Activated CD4-positive, alpha-beta T cell treated with anti-CD3 and anti-CD28 coated beads, Interleukin-2, amount 10 ng/mL, durations not matched to agents 7 days and 5 days (primary cell): ENCODE measurements at regions not wholly inside any gene's neighbourhood (a gene's known extent, or its start where the extent isn't known, plus 50 kb on each side); places are given as distances from the start of the nearest gene placed in this dataset.

Experiments used
- CTCF ChIA-PET: fragments of 350-600 bp; sonication (Branson Sonifier 250); formaldehyde crosslinking; loops from one replicate; lab custom pipeline; 2021; ENCODE audit warnings: antibody characterized with exemption; lab: Charles Lee
- POLR2A ChIA-PET: fragments of 350-600 bp; sonication (Branson Sonifier 250); formaldehyde crosslinking; loops from one replicate; lab custom pipeline; 2021; ENCODE audit warnings: antibody characterized with exemption; lab: Charles Lee
- DNase-seq: peaks from one replicate; pipeline ENCODE4 v3.0.0-alpha.2; 2020
- H3K27ac Mint-ChIP-seq: one replicate; pipeline ENCODE4 v1.8.0; 2021; ENCODE audit warnings: mild to moderate bottlenecking, moderate library complexity, mixed read lengths
- H3K27me3 Mint-ChIP-seq: one replicate; pipeline ENCODE4 v1.8.0; 2021; ENCODE audit warnings: mixed read lengths
- H3K36me3 Mint-ChIP-seq: one replicate; pipeline ENCODE4 v1.8.0; 2021; ENCODE audit warnings: low read depth, mixed read lengths
- H3K4me1 Mint-ChIP-seq: one replicate; pipeline ENCODE4 v1.8.0; 2021; ENCODE audit warnings: mixed read lengths
- H3K4me3 Mint-ChIP-seq: one replicate; pipeline ENCODE4 v1.8.0; 2021; ENCODE audit warnings: mild to moderate bottlenecking, moderate library complexity, mixed read lengths
- H3K9me3 Mint-ChIP-seq: one replicate; pipeline ENCODE4 v1.8.0; 2021; ENCODE audit warnings: mixed read lengths

DNA sequence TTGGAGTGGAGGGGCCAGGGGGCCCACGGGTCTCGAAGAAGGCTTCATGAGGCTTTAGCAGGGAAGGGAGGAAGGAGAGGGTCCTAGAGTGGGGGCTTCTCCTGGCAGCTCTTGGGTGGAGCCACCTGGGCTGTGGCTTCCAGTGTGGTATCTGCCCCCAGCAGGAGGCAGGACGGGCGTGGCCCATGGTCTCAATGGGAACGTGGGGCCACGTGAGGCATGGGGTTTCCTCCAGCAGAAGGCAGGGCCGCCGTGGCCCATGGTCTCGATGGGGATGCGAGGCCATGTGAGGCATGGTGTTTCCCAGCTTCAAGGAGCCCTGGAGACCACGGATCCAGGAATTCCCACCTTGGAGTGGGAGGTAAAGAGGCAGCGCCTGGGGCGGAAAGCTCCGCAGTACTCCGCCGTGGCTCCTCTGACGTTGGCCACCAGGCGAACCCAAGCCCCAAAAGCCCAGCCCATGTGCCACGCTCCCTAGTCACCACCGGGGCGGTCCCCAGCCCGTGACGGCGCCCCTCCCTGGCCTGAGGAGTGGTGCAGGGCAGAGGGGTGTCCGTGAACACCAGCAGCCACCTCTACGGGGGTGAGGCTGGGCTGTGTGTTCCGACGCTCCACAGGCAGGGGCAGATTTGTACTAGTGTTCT is 62.0 kb upstream of the GATA5 start:
- Mint-ChIP-seq H3K36me3 (no peaks in the 10 kb centered on the region), H3K4me1 (no peaks in the 10 kb centered on the region), H3K27ac (no peak overlapping the region), H3K9me3 (no peaks in the 10 kb centered on the region), H3K4me3 (no peak overlapping the region), H3K27me3 (no peaks in the 10 kb centered on the region)
- ChIA-PET CTCF (no interaction called here), POLR2A (no interaction called here)
- DNase-seq, result no peak

GRCh38 chr20:62539198-62540045 is 63.6 kb upstream of the GATA5 start:
- Mint-ChIP-seq H3K4me1 (no peaks in the 10 kb centered on the region), H3K4me3 (no peak overlapping the region), H3K9me3 (no peaks in the 10 kb centered on the region), H3K27ac (no peak overlapping the region), H3K27me3 (no peaks in the 10 kb centered on the region), H3K36me3 (no peaks in the 10 kb centered on the region)
- no peak for DNase-seq
- ChIA-PET CTCF (no interaction called here), POLR2A (no interaction called here)

DNA sequence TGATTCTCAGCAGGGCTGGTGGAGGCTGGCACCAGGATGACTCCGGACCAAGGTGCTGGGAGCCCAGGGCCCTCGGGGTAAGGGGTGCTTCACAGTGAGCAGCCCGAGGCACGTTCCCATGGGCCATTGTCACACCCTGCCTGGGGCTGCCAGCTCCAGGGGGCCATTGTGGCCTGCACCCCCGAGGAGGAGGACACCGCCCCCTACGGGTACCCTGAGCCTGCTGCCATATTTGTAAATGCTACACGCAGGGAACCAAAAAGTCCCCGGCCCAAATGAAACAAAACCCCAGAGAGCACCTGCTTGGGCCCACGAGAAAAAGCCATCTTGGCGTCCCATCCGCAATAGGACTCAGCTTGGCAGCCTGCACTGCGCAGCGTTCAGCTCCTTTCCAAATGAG is 64.7 kb upstream of the GATA5 start:
- Mint-ChIP-seq H3K36me3 (no peaks in the 10 kb centered on the region), H3K9me3 (no peaks in the 10 kb centered on the region), H3K27me3 (no peaks in the 10 kb centered on the region), H3K4me1 (no peaks in the 10 kb centered on the region), H3K27ac (no peak overlapping the region), H3K4me3 (no peak overlapping the region)
- CTCF ChIA-PET, result no interaction called here
- DNase-seq, result no peak
- POLR2A ChIA-PET, result no interaction called here

- ChIA-PET CTCF (no interaction called here), POLR2A (no interaction called here)
- no peaks in the 10 kb centered on the region for H3K36me3 Mint-ChIP-seq
- no peaks in the 10 kb centered on the region for H3K27me3 Mint-ChIP-seq
- H3K27ac Mint-ChIP-seq, result no peak overlapping the region
- no peak overlapping the region for H3K4me3 Mint-ChIP-seq
- no peaks in the 10 kb centered on the region for H3K4me1 Mint-ChIP-seq
- no peak for DNase-seq
- no peaks in the 10 kb centered on the region for H3K9me3 Mint-ChIP-seq
These were observed 67.1 kb upstream of the GATA5 start for GRCh38 chr20:62542862-62543261.

DNA sequence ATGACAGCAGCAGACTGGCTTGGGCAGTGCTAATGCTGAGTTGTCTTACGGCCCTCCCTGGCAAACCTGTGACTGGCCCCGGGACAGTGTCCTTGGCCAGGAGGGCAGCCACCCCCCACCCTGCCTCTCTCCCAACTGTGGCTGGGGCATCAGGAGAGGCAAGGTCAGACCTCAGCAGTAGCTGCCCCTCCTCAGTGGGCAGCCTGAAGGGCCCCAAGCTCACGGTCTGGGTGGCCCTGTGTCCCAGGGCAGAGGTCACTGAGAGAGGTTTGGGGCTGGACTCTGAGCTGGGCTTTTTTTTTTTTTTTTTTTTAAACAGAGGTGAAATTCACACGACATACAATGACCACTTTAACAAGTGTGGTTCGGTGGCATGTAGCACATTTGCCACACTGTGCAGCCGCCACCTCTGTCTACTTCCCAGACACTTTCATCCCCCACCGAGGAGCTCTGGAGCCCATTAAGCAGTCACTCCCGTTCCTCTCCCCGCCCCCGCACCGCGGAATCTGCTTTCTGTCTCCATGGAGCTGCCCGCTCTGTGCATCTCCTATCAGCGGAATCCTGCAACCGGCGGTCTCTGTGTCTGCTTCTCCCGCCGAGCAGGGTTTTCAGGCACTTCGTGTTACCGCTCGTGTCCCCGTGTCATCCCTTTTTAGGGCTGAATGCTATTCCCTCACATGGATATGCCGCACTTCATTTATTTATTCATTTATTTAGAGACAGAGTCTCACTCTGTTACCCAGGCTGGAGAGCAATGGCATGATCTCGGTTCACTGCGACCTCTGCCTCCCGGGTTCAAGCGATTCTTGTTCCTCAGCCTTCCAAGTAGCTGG is 67.9 kb upstream of the GATA5 start:
- Mint-ChIP-seq H3K4me1 (no peaks in the 10 kb centered on the region), H3K36me3 (no peaks in the 10 kb centered on the region), H3K4me3 (no peak overlapping the region), H3K27ac (peak overlapping the region; percentile 13), H3K9me3 (no peaks in the 10 kb centered on the region), H3K27me3 (peaks cover 6% of the 10 kb centered on the region)
- DNase-seq, result no peak
- CTCF ChIA-PET, result interaction anchor here (1.0 kb wide), 1 partner anchor 31 kb away, joined by 3 read pairs; no protein-coding TSS in a partner anchor
- POLR2A ChIA-PET, result no interaction called here

DNA sequence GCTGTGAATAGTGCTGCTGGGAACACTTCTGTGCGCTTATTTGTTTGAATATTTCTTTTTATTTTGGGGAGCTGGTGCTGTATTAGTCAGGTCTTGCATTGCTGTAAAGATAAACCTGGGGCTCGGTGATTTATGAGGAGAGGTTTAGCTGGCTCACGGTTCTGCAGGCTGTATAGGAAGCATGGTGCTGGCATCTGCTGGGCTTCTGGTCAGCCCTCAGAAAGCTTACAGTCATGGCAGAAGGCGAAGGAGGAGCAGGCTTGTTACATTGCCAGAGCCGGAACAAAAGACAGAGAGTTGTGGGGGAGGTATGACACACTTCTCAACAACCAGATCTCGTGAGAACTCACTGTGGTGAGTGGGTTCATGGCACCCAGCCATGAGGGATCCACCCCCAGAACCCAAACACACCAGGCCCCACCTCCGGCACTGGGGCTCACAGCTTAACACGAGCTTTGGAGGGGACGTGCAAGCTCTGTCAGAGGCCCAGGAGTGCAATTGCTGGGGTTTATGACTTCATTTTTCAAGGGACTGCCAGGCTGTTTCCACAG is 68.8 kb upstream of the GATA5 start:
- H3K4me3 Mint-ChIP-seq, result no peak overlapping the region
- H3K27ac Mint-ChIP-seq, result no peak overlapping the region
- no peaks in the 10 kb centered on the region for H3K4me1 Mint-ChIP-seq
- CTCF ChIA-PET, result interaction anchor here (1.0 kb wide), 1 partner anchor 30 kb away, joined by 3 read pairs; no protein-coding TSS in a partner anchor
- peaks cover 12% of the 10 kb centered on the region for H3K27me3 Mint-ChIP-seq
- DNase-seq, result no peak
- no peaks in the 10 kb centered on the region for H3K36me3 Mint-ChIP-seq
- no peaks in the 10 kb centered on the region for H3K9me3 Mint-ChIP-seq
- POLR2A ChIA-PET, result no interaction called here

- Mint-ChIP-seq H3K4me3 (no peak overlapping the region), H3K27ac (no peak overlapping the region), H3K36me3 (no peaks in the 10 kb centered on the region), H3K27me3 (peaks cover 13% of the 10 kb centered on the region), H3K4me1 (no peaks in the 10 kb centered on the region), H3K9me3 (no peaks in the 10 kb centered on the region)
- DNase-seq, result no peak
- ChIA-PET POLR2A (no interaction called here), CTCF (no interaction called here)
These were observed 69.5 kb upstream of the GATA5 start for GRCh38 chr20:62545271-62545670.

GRCh38 chr20:62545901-62546525 is 70.2 kb upstream of the GATA5 start:
- H3K36me3 Mint-ChIP-seq, result no peaks in the 10 kb centered on the region
- peaks cover 18% of the 10 kb centered on the region for H3K27me3 Mint-ChIP-seq
- H3K9me3 Mint-ChIP-seq, result no peaks in the 10 kb centered on the region
- CTCF ChIA-PET, result no interaction called here
- no peak overlapping the region for H3K27ac Mint-ChIP-seq
- no peaks in the 10 kb centered on the region for H3K4me1 Mint-ChIP-seq
- POLR2A ChIA-PET, result no interaction called here
- H3K4me3 Mint-ChIP-seq, result no peak overlapping the region
- no peak for DNase-seq

DNA sequence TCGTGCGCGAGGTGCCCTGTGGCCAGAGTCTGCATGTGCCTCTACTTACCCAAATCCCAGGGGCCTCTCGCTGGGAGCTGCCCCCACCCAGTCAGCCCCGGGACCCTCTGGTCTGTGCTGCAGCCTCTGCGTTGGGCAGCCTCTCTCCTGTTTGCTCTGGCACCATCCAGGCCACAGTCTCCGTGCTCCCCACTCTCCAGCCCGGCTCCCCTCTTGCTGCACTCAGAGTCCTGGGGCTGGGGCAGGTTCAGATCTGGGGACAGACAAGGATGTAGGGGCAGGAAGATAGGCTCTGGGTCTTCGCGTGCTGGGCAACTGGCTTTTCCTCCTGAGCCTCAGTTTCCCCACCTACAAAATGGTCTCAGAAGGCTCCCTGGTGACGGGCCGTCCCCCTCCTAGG is 70.8 kb upstream of the GATA5 start:
- no peak overlapping the region for H3K4me3 Mint-ChIP-seq
- no peaks in the 10 kb centered on the region for H3K36me3 Mint-ChIP-seq
- no peaks in the 10 kb centered on the region for H3K4me1 Mint-ChIP-seq
- H3K27ac Mint-ChIP-seq, result no peak overlapping the region
- no peaks in the 10 kb centered on the region for H3K9me3 Mint-ChIP-seq
- CTCF ChIA-PET, result no interaction called here
- POLR2A ChIA-PET, result no interaction called here
- no peak for DNase-seq
- peaks cover 21% of the 10 kb centered on the region for H3K27me3 Mint-ChIP-seq

DNA sequence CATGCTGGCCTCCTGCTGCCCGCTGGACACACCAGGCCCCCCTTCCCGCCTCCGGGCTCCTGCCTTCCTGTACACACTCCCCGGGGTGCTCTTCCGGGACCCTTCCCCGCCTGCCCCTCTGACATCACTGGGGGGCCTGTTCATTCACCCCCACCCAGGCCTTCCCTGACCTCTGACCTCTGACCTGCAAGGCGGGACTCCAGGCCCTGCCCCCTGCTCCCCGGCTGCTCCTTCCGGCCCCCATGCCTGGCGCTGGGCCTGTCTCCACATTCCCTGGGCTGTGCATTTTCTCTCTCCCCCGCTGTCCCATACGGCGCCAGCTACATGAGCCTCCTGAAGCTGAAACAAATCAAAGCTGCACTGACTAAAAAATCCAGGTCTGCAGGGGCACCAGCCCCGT is 71.6 kb upstream of the GATA5 start:
- POLR2A ChIA-PET, result no interaction called here
- no peaks in the 10 kb centered on the region for H3K9me3 Mint-ChIP-seq
- CTCF ChIA-PET, result no interaction called here
- H3K27me3 Mint-ChIP-seq, result peaks cover 25% of the 10 kb centered on the region
- H3K27ac Mint-ChIP-seq, result no peak overlapping the region
- DNase-seq, result no peak
- H3K4me3 Mint-ChIP-seq, result no peak overlapping the region
- H3K36me3 Mint-ChIP-seq, result no peaks in the 10 kb centered on the region
- no peaks in the 10 kb centered on the region for H3K4me1 Mint-ChIP-seq

GRCh38 chr20:62548471-62548870 is 72.7 kb upstream of the GATA5 start:
- no peak overlapping the region for H3K4me3 Mint-ChIP-seq
- no peak overlapping the region for H3K27ac Mint-ChIP-seq
- H3K27me3 Mint-ChIP-seq, result peaks cover 30% of the 10 kb centered on the region
- H3K9me3 Mint-ChIP-seq, result no peaks in the 10 kb centered on the region
- DNase-seq, result no peak
- H3K4me1 Mint-ChIP-seq, result no peaks in the 10 kb centered on the region
- no peaks in the 10 kb centered on the region for H3K36me3 Mint-ChIP-seq
- POLR2A ChIA-PET, result no interaction called here
- CTCF ChIA-PET, result no interaction called here

GRCh38 chr20:62549029-62549428 is 73.2 kb upstream of the GATA5 start:
- H3K4me1 Mint-ChIP-seq, result no peaks in the 10 kb centered on the region
- no peaks in the 10 kb centered on the region for H3K36me3 Mint-ChIP-seq
- POLR2A ChIA-PET, result no interaction called here
- DNase-seq, result no peak
- CTCF ChIA-PET, result no interaction called here
- no peak overlapping the region for H3K4me3 Mint-ChIP-seq
- H3K27ac Mint-ChIP-seq, result no peak overlapping the region
- H3K27me3 Mint-ChIP-seq, result peaks cover 33% of the 10 kb centered on the region
- H3K9me3 Mint-ChIP-seq, result no peaks in the 10 kb centered on the region
